Astrocyte of the spinal cord (primary cell): ENCODE measurements at regions not wholly inside any gene's neighbourhood (a gene's known extent, or its start where the extent isn't known, plus 50 kb on each side); places are given as distances from the start of the nearest gene placed in this dataset.

Experiments
- DNase-seq: peaks from one replicate; pipeline ENCODE4 v3.0.0; 2011; ENCODE audit warnings: low read depth, low spot score
- H3K4me3 ChIP-seq: 2 replicates; pipeline ENCODE4 v1.5.1; 2011; ENCODE audit warnings: low read depth, mild to moderate bottlenecking, low read length, moderate library complexity
- in situ Hi-C: cut with HindIII; loops from 2 replicates; pipeline ENCODE4 v1.10.0; 2017; ENCODE audit warnings: low sequenced_read_pairs
- TF ChIP-seq, protein P1 (sequence below): IDR thresholded peaks from 2 replicates; pipeline ENCODE4 v1.5.1; 2012; ENCODE audit warnings: low read depth, mild to moderate bottlenecking, low read length, inconsistent platforms

- TF ChIP-seq, protein P1, sequence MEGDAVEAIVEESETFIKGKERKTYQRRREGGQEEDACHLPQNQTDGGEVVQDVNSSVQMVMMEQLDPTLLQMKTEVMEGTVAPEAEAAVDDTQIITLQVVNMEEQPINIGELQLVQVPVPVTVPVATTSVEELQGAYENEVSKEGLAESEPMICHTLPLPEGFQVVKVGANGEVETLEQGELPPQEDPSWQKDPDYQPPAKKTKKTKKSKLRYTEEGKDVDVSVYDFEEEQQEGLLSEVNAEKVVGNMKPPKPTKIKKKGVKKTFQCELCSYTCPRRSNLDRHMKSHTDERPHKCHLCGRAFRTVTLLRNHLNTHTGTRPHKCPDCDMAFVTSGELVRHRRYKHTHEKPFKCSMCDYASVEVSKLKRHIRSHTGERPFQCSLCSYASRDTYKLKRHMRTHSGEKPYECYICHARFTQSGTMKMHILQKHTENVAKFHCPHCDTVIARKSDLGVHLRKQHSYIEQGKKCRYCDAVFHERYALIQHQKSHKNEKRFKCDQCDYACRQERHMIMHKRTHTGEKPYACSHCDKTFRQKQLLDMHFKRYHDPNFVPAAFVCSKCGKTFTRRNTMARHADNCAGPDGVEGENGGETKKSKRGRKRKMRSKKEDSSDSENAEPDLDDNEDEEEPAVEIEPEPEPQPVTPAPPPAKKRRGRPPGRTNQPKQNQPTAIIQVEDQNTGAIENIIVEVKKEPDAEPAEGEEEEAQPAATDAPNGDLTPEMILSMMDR, result no peak
- no peak for DNase-seq
- in situ Hi-C loops, result no loop called here
- H3K4me3 ChIP-seq, result no peak overlapping the region
Measured at GRCh38 chr16:60818465-60818864, 1217.8 kb downstream of the CDH8 start.

DNA sequence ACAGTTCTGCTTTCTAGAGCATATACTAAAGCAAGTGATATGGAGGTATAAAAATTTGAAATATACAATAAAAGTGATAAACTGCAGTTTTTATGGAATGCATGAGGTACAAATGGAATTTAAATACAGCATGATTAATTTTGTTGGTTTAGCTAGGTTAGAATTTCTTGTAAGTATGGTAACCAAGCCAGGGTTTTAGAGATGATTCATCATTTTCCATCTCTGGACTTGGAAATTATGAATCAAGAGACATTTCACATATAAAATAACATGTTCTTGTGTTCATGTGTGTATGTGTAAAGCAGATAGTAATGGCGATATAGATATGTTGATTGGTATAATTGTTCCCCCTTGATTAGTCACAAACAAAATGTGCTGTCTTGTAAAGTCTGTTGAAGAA is 1219.8 kb downstream of the CDH8 start:
- TF ChIP-seq, protein P1, result no peak
- in situ Hi-C loops, result no loop called here
- DNase-seq, result no peak
- no peak overlapping the region for H3K4me3 ChIP-seq

DNA sequence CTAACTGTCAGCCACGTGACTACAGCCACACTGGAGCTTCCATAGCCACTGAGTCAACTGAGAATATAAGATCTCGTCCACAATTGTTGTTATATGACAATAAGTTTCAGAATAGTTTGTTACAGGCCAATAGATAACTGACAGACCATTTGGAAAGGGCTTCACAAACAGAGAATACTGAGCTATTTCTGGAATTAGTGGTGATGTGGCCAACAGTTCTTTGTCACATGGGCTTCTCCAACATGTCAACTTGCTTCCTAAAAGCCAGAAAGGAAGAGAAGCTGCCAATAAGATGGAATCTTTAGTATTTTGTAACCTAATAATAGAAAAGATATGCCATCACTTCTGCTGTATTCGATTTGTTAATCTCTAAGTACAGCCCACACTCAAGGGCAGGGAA is 1220.4 kb downstream of the CDH8 start:
- no peak overlapping the region for H3K4me3 ChIP-seq
- no peak for DNase-seq
- in situ Hi-C loops, result no loop called here
- TF ChIP-seq, protein P1, result no peak

GRCh38 chr16:60815033-60815432 is 1221.2 kb downstream of the CDH8 start:
- H3K4me3 ChIP-seq, result no peak overlapping the region
- no peak for DNase-seq
- TF ChIP-seq, protein P1, result no peak
- in situ Hi-C loops, result no loop called here

DNA sequence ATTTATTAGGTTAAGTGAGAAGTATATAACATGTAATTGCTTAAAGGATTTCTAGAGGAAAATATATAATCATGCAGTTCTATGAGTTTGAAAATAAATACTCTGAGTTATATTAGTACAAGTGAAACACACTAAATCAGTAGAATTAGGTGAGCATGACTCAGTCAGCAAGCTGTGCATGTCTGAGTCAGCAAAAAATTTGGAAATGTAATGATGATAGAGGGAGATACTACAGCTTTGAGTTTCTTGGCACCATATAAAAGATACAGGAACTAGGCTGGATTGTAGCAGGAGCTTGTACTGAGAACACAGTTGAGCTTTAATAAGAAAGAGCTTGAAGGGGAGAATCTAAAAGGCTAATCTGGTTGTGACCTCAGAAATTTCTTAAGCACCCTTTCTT is 1224.6 kb downstream of the CDH8 start:
- DNase-seq, result no peak
- TF ChIP-seq, protein P1, result no peak
- H3K4me3 ChIP-seq, result no peak overlapping the region
- in situ Hi-C loops, result no loop called here

- in situ Hi-C loops, result no loop called here
- H3K4me3 ChIP-seq, result no peak overlapping the region
- TF ChIP-seq, protein P1, result no peak
- DNase-seq, result no peak
Measured at GRCh38 chr16:60811051-60811608, 1225.1 kb downstream of the CDH8 start.

DNA sequence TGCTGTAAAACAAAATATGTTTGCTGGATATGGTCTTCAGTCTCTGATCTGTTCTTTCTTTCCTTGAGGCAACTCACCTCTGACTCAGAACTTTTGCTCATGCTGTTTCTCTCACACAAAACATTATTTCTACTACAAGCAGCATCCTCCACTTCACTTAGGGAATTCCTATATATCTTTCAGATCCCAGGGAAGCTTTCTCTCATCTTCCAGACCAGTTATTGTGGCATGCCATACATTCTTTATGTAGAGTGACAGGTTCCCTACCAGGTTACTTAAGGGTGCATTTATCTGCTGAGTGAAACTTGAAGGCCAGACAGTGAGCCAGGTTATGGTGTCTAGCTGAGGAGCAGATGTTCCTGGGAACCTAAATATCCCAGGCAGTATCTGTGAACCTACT is 1226.0 kb downstream of the CDH8 start:
- no peak overlapping the region for H3K4me3 ChIP-seq
- in situ Hi-C loops, result no loop called here
- TF ChIP-seq, protein P1, result no peak
- no peak for DNase-seq
